Testis (tissue), 2 donors: ENCODE measurements at regions not wholly inside any gene's neighbourhood (a gene's known extent, or its start where the extent isn't known, plus 50 kb on each side); places are given as distances from the start of the nearest gene placed in this dataset.
"Not testable (repeated sequence)": the region's sequence is repeated elsewhere in the genome, so short reads cannot be mapped to it uniquely, and the experiment has no call there.

Source experiments
- DNase-seq: peaks from one replicate; pipeline ENCODE4 v3.0.0-alpha.2; 2019
- H3K27ac ChIP-seq, 2 donors: fragments of 200-600 bp; sonication (generic); one replicate each; pipeline ENCODE4 v1.5.1; 2019
- H3K27me3 ChIP-seq: fragments of 200-600 bp; sonication (generic); one replicate; pipeline ENCODE4 v1.5.1; 2019
- H3K36me3 ChIP-seq: fragments of 200-600 bp; sonication (generic); one replicate; pipeline ENCODE4 v1.5.1; 2017; ENCODE audit warnings: low read depth; ENCODE audit errors: missing control alignments
- H3K4me1 ChIP-seq: fragments of 200-600 bp; sonication (generic); one replicate; pipeline ENCODE4 v1.5.1; 2019
- H3K4me3 ChIP-seq, 2 donors: fragments of 200-600 bp; sonication (generic); one replicate each; pipeline ENCODE4 v1.5.1; 2017 to 2019
- H3K9me3 ChIP-seq: fragments of 200-600 bp; sonication (generic); one replicate; pipeline ENCODE4 v1.5.1; 2017
- CTCF ChIP-seq, 3 experiments: fragments of 450-650 bp in 2 of 3; fragments of 200-600 bp in 1 of 3; sonication (generic) in 1 of 3; IDR thresholded peaks; one replicate each; pipeline ENCODE4 v1.5.1; 2016 to 2019; ENCODE audit warnings: antibody characterized with exemption in 3 of 3, mild to moderate bottlenecking in 2 of 3, moderate library complexity in 1 of 3
- POLR2A ChIP-seq: fragments of 450-650 bp; IDR thresholded peaks from one replicate; pipeline ENCODE4 v1.6.1; 2017; ENCODE audit warnings: antibody characterized with exemption, mild to moderate bottlenecking, moderate library complexity
- WGBS, 2 donors: methylation state at CpG; one replicate each; pipeline ENCODE4 v1.1.5; 2018; 5-methylcytosine and 5-hydroxymethylcytosine counted together
- intact Hi-C: fragments of 100-400 bp; cut with DNase I; formaldehyde crosslinking; loops from one replicate; pipeline ENCODE4 v1.15.1; 2023; ENCODE audit warnings: low total_unique reads

DNA sequence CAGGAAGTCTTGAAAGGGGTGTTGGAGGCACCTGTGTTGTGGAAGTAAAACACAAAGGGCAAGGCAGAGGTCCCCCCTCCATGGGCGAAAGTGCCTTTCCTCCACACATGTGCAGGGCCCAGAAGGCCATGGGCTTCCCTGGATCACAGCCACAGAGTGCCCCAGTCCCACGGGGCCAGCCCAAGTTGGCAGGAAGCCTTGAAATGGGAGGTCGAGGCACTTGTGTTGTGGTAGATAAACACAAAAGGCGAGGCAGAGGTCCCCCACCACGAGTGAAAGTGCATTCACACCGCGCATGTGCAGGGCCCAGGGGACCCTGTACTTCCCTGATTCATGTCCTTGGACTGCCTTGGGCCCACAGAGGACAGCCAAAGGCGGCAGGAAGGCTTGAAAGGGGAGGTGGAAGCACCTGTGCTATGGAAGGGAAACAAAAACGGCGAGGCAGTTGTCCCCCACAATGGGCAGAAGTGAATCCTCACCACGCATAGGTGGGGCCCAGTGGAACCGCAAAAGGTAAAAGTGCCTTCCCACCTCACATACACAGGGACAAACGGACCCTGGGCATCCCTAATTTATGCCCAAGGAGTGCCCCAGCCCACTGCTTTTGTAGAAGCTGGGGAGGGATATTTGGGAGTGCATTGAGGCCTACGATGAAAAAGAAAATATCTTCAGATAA, 585.4 kb downstream of the ALG10 start:
- no peaks in the 10 kb centered on the region for H3K27me3 ChIP-seq
- no peak overlapping the region for H3K4me3 ChIP-seq
- no peak overlapping the region for H3K27ac ChIP-seq
- TF ChIP-seq POLR2A: no peak
- TF ChIP-seq CTCF (IDR thresholded peaks at IDR 0.05): no peak
- H3K4me1 ChIP-seq: no peaks in the 10 kb centered on the region
- 53 to 58% methylated on average over 13 to 14 of the region's 14 CpGs for WGBS, 2 donors
- no peak for DNase-seq
- no peaks in the 10 kb centered on the region for H3K36me3 ChIP-seq
- no peaks in the 10 kb centered on the region for H3K9me3 ChIP-seq
- intact Hi-C loops: no loop called here

DNA sequence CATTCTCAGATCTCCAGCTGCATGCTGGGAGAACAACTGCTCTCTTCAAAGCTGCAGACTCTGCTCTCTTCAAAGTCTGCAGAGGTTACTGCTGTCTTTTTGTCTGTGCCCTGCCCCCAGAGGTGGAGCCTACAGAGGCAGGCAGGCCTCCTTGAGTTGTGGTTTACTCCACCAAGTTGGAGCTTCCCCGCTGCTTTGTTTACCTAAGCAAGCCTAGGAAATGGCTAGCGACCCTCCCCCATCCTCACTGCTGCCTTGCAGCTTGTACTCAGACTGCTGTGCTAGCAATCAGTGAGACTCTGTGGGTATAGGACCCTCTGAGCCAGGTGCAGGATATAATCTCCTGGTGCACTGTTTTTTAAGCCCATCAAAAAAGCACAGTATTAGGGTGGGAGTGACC, 591.7 kb downstream of the ALG10 start:
- intact Hi-C loops, DNase-seq, H3K27ac ChIP-seq, H3K4me1 ChIP-seq, H3K4me3 ChIP-seq, H3K9me3 ChIP-seq, H3K36me3 ChIP-seq, H3K27me3 ChIP-seq: not testable (repeated sequence)
- 44 to 54% methylated on average over 2 of the region's 2 CpGs for WGBS, 2 donors

GRCh38 chr12:34625116-34625515, 602.8 kb downstream of the ALG10 start:
- H3K27ac ChIP-seq: no peak overlapping the region
- no peak for DNase-seq
- H3K27me3 ChIP-seq: no peaks in the 10 kb centered on the region
- 17 to 29% methylated on average over 7 of the region's 7 CpGs for WGBS, 2 donors
- no peaks in the 10 kb centered on the region for H3K36me3 ChIP-seq
- H3K9me3 ChIP-seq: no peaks in the 10 kb centered on the region
- TF ChIP-seq CTCF (IDR thresholded peaks at IDR 0.05) (peak in 1 of 3 experiments; percentile 24), POLR2A (no peak)
- intact Hi-C loops: no loop called here
- no peaks in the 10 kb centered on the region for H3K4me1 ChIP-seq
- no peak overlapping the region for H3K4me3 ChIP-seq

DNA sequence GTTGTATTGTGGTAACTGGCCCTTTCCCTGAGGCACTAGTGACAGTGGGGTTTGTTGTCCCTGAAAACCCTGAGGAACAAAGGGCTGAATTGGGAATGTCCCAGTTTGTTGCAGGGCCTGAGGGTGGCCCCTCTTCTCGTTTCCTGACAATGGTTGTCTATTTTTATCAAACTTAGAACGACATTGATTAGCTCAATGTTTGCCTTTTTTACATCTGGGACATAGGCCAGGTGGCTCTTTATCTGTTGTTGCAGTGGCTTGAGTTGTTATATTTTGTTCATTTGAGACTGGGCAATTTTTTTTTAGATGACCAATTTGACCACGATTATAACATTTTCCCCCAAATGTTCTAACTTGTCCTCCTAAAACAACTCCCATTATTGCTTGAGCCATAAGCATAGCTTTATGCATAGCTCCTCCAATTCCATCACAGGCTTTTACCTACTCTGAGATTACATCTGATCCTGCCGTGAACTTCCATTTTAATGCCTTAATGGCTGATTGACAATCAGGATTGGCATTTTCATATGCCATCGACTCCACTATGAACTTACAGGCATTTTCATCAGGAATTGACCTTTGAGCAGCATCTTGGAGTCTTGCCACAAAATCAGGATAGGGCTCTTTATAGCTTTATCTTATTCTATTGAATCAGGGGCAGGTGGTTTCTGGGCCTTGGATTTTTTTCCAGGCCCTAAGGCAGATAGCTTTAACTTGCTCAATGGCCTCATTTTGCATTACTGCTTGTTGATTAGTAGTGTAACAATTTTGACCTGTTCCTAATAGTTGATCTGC, 604.3 kb downstream of the ALG10 start:
- Histone ChIP-seq H3K36me3 (no peaks in the 10 kb centered on the region), H3K4me3 (no peak overlapping the region), H3K4me1 (no peaks in the 10 kb centered on the region), H3K27me3 (no peaks in the 10 kb centered on the region), H3K9me3 (no peaks in the 10 kb centered on the region), H3K27ac (no peak overlapping the region)
- WGBS, 2 donors: 44 to 47% methylated on average over 5 of the region's 5 CpGs
- no peak for TF ChIP-seq POLR2A
- TF ChIP-seq CTCF (IDR thresholded peaks at IDR 0.05): no peak
- DNase-seq: no peak
- intact Hi-C loops: no loop called here
